GM12865 (cell line): ENCODE measurements at regions not wholly inside any gene's neighbourhood (a gene's known extent, or its start where the extent isn't known, plus 50 kb on each side); places are given as distances from the start of the nearest gene placed in this dataset.

Source experiments
- DNase-seq: peaks from one replicate; pipeline ENCODE4 v3.0.0; 2010; ENCODE audit warnings: low read depth
- H3K4me3 ChIP-seq: 2 replicates; pipeline ENCODE4 v1.5.1; 2011; ENCODE audit warnings: mild to moderate bottlenecking, low read depth, low read length, control low read depth
- CTCF ChIP-seq: IDR thresholded peaks from 2 replicates; pipeline ENCODE4 v1.5.1; 2011; ENCODE audit warnings: low read length, control low read depth, low read depth, inconsistent platforms; ENCODE audit not compliant: insufficient read depth; ENCODE audit errors: missing control alignments

DNA sequence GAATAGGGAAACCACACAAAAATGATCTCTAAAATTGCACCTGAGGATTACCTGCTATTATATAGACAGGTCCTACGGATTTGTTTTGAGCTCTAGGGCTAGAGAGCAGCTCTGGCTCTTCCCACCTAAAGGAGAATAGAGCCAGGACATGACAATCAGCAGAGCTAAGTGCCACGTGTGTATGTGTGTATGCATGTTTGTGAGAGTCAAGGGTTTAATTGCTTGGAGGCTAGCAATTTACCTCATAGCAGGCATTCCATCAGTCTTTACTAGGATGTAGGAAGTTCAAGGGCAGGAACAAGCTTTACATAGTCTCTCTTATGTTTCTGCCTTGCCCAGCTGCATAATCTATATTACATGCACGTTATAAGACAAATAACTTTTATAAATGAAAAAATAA, 498.2 kb downstream of the NSUN3 start:
- TF ChIP-seq CTCF = no peak
- no peak overlapping the region for H3K4me3 ChIP-seq
- no peak for DNase-seq

DNA sequence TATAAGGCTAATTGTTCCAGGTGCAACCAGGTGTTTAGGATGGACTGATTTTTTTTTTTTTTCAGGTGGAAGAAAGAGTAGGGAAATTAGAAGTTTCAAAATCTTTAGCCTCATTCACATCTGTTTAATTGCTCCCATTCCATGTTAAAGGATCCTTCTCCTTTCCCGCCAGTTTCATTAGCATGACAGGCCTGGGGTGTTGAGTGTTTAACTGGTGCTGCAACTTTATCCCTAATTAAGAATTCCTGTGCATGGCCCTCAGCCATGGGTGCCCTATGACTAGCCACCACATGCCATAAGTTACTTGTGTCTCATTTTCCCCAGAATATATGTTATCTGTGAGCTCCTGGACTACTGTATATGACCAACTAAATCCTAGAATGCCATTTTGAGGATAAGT, 501.4 kb downstream of the NSUN3 start:
- TF ChIP-seq CTCF = no peak
- H3K4me3 ChIP-seq = no peak overlapping the region
- no peak for DNase-seq

- TF ChIP-seq CTCF = no peak
- no peak for DNase-seq
- H3K4me3 ChIP-seq = no peak overlapping the region
Observed at GRCh38 chr3:94568041-94568440, 505.2 kb downstream of the NSUN3 start.

DNA sequence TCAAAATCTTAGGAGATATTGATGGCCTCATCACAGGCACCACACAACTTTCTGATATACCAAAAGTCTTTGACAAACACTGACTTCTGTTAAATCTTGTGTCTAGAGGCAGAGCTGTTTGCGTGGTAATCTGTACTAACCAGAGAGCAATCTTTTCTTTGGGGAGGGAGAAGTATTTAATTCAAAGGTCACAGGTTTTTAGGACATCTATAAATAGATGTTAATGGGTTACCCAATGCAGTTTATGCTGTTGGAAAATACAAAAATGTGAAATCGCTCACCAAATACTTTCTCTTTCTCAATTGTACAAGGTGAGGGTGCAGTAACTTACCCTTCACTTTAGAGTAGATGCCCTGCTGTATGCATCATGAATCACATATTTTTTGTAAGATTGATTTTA, 510.5 kb downstream of the NSUN3 start:
- DNase-seq = no peak
- H3K4me3 ChIP-seq = no peak overlapping the region
- TF ChIP-seq CTCF = no peak

- TF ChIP-seq CTCF = no peak
- DNase-seq = no peak
- no peak overlapping the region for H3K4me3 ChIP-seq
Observed at GRCh38 chr3:94587291-94587690, 524.4 kb downstream of the NSUN3 start.

GRCh38 chr3:94593526-94594150, 530.8 kb downstream of the NSUN3 start:
- no peak overlapping the region for H3K4me3 ChIP-seq
- TF ChIP-seq CTCF = no peak
- no peak for DNase-seq

GRCh38 chr3:94596141-94596540, 533.3 kb downstream of the NSUN3 start:
- no peak for DNase-seq
- no peak for TF ChIP-seq CTCF
- H3K4me3 ChIP-seq = no peak overlapping the region
